NAMALWA (cell line): ENCODE measurements at regions not wholly inside any gene's neighbourhood (a gene's known extent, or its start where the extent isn't known, plus 50 kb on each side); places are given as distances from the start of the nearest gene placed in this dataset.
A peak's percentile ranks its signal among the peaks of the same experiment; 100 is the strongest.

Experiments used
- DNase-seq: peaks from one replicate; pipeline ENCODE4 v3.0.0-alpha.2; 2015; ENCODE audit warnings: low spot score

DNA sequence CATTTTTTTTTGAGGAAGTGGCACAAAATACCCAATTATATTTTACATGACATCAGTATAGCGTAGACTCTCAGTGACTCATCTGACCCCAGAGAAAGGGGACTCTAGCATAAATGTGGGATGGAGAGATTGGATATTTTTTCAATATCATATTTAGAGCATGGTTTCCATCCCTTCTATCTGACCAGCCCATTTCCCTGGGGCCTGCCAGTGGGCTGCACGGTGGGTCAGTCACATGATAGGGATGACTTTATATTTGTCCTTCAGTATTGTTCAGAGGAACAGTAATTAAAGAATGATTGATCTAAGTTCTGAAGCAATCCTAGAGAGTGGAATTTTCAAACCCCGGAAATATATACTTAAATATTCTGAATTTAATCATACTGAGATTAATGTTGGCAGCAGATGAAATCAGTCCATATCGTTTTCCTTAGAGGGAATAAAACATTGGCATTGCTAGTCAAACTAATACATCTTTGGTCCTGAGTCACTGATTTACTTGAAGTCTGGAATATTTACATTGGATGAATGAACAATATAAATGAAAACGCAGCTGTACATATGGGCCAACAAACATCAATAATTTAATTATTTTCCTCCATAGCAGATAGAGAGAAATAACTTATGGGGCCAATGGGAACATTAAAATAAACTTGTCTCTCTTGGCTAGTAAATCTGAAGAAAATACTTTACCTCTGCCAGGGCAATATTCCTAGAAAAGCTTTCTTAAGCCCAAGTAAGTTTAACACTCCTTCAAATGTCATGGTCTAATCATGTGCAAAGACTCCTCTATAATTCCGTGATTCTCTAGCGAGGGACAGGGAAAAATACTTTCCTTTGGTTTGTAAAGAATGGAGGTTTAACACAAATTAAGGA is 563.6 kb upstream of the PKDCC start:
- no peak for DNase-seq

DNA sequence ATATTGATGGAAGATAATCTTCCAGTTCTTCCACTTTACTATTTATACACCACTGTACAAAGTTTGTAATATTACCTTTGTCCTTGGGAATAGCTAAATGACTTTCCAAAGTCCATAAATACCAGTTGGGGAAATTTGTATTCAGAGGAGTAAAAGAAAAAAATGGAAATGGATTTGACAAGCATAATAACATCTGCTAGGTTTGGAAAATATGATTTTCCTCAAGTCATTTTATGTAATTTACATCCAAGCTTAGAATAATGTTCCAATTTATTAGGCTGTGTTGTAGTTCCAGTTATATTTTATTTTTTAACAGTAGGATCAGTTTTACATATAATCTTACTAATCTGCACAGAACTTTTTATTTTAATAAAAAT is 563.0 kb upstream of the PKDCC start:
- no peak for DNase-seq

DNA sequence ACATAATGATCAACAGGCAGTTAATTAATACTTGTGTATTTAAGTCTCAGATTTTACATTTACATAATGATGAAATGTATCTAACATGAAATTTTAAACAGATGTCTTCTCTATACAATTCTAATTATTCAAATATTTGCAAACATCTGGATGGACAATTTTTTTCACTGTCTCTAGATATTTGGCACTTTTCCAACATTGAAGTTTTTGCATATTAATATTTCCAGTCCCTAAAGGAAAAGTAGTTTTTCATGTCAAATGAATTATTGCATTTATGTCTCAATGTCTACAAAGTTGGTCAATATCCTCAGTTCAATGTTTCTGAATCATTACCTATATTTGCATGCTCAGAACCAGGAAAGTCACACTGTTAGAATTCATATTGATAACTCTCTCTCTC is 560.9 kb upstream of the PKDCC start:
- no peak for DNase-seq

DNA sequence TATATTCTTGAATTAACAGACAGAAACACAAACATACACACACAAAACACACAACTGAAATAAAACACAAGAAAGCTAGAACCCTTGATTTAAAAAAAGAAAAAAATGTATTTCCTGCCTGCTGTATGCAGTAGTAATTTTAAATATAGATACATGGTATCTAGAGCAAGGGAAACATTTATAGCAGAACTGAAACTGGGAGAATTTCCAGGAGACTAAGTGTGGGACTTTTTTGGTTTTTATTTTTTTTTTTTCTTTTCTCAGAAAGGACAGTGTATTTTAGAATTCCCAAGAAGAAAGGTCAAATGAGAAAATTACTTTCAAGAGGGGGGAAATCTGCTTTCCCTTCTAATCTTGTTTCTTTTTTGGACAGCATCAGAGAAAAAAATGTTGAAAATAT is 558.9 kb upstream of the PKDCC start:
- no peak for DNase-seq

DNA sequence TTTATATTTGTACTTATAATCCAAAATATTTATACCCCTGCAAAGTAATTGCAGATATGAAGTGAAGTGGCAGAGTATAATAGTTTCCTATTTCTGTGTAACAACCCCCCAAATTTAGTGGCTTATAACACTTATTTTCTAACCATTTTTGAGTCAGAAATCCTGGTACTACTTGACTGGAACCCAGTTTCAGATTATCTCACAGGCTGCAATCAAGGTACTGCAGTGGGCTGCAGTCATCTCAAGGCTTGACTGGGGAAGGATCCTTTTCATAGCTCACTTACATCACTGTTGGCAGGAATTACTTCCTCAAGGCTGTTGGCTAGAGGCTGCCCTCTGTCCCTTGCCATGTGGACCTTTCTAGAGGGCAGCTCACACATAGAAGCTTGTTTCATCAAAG is 558.2 kb upstream of the PKDCC start:
- no peak for DNase-seq

DNA sequence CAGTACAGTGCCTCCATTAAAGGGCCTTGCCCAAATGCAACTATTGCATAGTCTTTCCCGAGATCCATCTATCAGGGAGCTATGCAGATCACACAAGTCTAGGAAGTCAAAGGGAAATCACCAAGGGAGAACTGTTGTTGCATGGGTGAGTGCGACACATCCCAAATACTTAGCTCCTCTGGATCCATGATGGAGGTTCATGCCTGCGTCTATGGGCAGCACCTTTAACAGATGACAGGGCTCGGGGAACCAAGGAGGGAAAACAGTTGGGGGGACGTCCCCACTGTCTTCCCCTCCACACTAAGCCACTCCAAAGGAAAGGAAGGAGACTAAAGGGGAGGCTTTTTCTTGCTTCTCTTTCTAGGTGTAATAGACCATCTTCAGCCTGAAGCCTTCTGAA is 552.8 kb upstream of the PKDCC start:
- DNase-seq, result no peak

DNA sequence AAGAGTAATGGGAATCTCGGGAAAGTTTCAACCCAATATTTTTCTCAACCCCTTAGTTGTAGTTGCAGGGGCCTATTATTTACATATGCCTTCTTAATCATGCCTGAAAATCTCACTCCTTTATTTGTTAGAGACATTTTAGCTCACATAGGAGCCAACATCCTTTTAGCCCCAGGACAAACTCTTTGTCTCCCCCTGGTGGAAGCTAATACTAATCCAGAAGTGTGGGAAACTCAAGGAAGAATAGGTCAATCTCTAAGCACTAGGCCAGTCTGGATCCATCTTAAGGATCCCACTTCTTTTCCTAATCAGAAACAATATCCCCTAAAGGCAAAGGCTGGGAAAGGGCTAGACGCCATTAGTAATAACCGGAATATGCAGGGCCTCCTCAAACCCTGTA is 550.9 kb upstream of the PKDCC start:
- DNase-seq, result peak; percentile 49

DNA sequence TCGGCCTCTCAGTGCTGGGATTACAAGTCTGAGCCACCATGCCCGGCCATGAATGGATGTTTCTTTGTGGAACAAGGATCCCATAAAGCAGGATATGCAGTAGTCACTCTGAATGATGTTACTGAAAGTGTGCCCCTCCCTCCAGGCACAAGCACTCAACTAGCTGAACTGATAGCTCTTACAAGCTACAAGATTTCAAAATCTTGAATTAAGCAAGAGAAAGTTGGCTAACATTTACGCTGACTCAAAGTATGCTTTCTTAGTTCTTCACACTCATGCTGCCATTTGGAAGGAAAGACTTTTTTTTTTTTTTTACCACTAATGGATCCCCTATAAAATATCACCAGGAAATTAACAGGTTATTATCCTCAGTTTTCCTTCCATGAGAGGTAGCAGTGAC is 549.0 kb upstream of the PKDCC start:
- no peak for DNase-seq

DNA sequence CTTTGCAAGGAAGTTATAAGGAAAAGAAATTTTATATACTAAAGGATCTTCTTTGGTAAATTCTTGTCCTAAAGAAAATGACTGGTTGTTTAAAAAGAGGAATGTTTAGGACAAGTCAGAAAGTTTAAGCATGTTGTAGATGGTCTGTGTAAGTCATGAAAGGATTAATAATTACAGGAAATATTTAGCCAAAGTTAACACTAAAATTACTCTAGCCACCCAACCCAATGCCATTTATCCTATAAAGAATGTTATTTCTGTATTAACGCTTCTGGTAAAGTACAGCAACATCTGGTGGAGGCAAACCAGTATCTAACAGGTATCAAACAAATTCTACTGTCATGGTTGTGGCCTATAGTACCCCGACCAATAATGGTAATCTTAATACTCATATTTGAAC is 546.9 kb upstream of the PKDCC start:
- no peak for DNase-seq

DNA sequence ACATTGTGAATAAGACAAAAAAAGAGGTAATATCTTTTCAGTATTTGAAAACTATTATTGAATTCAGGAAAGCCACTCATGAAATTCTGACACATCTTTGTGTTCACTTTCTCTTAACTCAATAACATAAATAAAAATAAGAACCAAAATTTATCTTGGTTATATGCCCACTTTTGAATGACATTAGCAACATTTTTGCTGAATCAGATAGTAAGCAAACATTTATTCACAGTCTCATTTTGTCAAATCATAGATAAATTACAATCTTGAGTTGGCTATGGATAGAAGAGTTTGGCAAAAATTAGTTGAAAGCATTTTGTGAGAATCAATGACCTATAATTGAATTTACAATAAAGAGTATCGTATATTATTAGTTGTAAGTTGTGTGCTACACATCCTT is 545.1 kb upstream of the PKDCC start:
- DNase-seq, result no peak

DNA sequence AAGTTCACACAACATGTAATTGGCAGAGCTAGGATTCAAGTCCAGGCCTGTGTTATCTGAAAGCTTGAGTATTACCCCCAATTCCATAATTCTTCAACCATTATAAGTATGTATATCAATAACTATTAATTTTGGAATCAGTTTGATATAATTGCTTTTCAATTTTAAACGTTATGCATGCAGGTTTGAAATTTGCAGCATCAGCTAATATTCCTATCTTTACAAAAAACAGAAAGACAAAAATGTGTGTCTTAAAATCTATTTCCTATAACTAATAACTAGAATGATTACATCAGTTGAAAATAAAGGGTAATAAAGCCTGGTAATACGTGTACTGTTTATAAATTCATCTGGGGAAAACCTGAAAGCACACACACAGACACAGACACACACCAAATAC is 543.3 kb upstream of the PKDCC start:
- no peak for DNase-seq

DNA sequence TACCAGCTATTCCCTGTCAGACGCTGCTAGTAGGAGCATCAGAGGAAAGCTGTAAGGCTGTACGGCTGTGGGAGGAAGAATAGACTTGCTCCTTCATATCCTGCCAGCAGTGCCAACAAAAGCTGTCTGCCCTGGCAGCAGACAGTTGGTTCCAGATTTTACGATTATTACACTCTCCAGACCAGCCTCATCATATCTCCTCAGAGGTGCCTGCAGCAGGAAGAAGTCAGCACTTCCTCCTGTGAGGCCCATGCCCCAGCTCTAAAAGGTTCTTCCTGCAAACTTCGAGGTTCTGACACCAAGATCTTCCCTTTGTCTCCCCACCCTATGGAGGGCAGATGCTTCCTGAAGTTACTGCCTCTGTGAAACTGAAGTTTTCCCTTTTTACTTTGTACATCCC is 537.7 kb upstream of the PKDCC start:
- no peak for DNase-seq

DNA sequence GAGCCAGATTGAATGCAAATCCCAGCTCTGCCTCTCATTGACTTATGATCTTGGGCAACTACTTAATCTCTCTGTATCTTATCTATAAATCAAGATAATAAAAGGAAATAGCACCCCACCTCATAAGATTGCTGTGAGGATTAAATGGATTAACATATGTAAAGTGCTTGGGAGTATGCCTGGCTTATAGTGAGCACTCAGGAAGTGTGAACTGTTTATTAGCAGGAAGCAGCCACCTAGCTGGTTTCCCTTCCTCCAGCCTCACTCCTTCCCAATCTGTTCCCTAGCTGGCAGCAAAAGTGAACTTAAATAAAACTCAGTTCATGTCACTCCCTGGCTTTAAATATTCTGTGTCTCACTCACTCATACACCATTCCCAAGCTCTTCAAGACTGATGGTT is 526.6 kb upstream of the PKDCC start:
- DNase-seq, result no peak

DNA sequence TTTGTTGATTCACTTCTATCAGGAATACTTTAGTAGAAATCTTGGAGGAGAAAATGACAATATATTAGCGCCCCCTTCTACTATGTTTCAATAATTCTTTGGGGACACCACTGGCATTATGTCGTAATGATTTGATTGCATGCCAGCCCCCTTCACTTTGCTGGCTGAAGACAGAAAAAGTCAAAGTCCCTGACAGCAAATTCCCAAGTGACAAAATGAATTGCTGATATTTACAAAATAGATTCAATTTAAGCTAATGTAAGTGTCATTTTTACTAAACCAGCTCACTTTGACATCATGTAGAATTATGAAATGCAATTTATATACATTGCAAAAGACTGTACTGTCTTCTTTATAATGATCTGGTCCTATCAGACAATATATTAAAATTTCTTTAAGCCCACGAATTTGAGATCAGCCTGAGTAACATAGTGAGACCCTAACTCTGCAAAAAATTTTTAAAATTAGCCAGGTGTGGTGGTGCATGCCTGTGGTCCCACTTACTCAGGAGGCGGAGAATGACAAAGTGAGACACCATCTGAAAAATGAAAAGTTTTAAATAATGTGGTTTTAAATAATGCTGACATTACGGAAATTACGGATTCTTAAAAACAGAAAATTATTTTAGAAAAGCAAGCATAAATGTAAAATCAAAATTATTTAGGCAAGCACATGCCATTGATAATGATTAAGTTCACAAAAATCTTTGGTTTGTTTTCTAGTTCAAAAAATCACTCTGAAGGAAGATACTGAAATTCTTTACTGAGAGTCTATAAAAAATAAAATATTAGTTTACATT is 520.1 kb upstream of the PKDCC start:
- DNase-seq, result no peak

DNA sequence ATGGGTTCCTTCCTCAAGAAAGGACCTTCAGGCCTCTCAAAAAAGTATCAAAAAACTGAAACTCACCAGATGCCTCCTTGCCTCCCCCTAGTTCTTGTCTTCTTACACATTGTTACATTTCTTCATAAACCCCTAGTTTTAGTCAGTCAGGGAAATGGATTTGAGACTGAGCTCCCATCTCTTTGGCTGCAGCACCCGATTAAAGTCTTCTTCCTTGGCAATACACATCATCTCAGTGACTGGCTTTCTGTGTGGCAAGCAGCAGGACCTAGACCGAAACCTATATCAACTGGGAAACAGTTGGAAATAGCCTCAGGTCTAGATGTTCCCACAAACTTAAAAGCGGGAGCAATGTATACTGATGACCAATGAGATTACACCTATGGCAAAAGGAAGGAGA is 512.2 kb upstream of the PKDCC start:
- DNase-seq, result no peak

DNA sequence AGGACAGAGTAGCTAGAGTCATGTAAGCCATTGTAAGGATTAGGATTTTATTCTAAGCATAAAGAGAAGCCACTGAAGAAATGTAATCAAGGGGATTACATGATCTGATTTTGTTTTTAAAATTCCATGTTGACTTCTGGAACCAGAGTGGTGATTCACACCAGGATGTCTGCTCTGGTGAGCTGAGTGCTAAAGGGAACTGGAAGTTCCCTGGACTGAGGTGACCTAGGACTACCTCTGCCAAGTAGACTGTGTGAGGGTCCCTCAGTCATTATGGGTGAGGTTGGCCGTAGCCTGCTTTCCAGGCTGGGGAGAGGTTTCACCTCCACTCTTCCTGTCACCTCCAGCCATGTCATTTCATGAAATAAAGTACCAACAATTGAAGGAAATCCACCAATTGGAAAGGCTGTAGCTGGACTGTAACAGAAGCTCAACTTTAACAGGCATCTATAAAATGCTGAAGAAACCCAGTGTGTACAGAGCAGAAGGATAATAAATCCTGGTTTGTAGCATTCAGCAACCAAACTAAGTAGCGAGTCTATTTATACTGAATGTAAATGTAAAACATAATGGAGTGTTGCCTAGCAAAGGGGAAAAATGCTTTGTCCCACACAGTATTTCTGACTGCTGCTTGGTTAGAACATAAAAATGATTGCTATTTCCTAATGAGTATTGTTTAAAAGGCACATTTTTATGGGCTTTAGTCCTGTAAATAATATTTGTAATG is 507.4 kb upstream of the PKDCC start:
- DNase-seq, result no peak

DNA sequence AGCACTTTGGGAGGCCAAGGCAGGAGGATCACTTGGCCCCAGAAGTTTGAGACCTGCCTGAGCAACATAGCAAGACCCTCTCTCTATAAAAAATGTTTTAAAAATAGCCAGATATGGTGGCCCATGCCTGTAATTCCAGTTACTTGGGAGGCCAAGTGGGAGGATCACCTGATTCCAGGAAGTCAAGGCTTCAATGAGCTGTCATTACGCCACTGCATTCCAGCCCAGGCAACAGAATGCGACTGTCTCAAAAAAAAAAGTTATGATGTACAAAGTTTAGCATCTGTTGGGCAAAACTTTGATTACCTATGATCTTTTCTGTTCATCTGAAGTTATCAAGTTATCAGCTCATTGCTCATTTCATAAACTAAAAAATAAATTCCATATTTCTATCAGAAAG is 504.1 kb upstream of the PKDCC start:
- no peak for DNase-seq

DNA sequence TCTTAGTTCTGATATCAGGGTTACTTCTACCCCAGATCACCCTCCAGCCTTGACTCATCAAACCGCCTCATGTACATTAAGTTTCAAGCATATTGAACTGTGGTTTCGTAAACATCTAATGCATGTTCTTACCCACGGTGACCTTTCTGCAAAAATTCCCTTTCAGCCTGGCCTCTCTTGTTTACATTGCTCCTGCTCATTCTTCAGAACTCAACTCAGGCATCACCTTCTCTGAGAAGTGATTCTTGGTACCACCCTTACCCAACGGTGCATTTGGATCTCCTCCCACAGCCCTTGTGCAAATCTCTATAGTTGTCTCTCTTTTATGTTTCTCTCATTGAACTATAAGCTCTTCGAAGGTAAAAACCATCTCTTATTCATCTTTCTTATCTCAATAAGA is 503.1 kb upstream of the PKDCC start:
- no peak for DNase-seq

DNA sequence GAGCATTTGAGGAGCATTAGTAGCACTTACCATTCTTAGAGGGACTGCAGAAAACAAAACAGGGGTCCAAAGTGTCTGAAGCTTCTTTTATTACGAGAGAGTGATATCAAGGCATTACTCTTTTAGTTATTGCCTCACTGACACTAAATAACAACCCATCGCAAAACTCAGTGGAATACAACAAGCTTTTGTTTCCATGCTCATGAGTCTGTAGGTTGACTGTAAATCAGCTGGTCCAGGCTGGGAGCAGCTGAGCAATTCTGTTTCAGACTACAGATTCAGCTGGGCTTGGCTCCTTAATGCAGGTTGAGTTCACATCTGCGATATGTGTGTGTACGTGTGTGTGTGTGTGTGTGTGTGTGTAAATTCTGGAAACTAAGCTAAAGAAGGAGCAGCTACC is 501.8 kb upstream of the PKDCC start:
- DNase-seq, result no peak

DNA sequence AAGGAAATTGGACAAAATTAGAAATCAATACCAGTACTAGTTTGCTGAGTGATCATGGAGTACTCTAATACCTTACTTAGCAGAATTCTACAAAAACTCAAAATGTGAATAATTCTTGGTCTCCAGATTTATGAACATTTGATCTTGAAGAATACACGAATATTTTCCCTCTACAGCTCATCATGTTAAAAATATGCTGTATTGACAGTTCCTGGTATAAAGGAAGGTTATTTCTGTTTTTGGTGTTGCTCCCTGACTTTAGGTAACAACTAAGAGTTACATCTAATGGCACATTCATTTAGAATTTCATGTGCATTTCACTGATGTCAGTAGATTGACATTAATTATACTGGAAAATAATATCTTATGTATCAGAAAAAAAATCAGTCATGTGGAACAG is 479.2 kb upstream of the PKDCC start:
- DNase-seq, result no peak

DNA sequence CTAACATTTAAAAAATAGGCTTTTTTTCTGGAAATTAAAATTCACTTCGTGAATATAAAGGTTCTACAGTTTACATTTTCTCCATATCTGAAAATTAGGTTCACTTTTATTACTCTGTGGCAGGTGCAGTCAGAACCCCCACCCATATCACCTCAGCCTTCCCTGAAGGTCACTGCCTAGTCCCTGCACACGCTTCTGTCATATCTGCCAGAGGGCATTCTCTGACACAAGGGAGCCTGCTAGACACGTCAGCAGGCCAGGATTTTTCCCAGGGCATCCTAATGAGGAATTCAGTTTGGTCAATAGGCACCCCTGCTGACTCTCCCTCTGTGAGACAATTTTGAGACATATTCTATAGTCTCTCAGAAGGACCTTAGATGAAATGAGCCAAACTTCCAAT is 475.7 kb upstream of the PKDCC start:
- no peak for DNase-seq

DNA sequence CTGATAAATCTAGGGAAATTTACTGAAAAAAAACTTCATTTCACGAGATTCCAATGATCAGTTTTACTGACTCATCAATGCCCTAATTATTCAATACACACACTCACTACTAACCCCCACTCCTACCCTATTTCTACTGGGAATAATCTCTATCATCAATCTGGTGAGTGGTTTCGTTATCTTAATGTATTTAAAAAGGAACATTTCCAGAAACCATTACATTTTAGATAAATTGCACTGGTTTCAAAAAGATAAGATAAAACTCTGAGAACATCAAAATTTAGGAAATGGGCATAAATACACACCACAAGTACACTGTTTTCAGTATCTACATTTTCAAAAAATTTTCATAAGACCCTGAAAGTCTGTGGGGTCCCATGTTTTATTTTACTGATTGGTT is 471.4 kb upstream of the PKDCC start:
- no peak for DNase-seq

DNA sequence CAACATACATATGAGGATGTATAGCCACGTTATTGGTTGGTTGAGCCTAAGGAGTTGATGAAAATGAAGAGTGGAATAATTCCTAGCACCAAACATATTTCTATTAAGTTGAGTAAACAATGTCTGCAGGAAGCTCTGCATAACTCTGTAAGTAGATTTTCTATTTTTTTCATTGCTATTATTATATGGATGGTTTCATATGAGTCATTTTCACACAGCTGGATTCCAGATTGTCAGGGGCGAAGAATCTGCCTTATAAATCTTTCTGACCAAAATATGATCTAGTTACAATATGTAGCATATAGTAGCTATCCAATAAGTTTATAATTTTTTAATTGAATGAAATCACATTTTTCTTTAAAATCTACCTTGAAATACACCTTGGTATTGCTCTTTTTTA is 468.0 kb upstream of the PKDCC start:
- no peak for DNase-seq
